OCI-LY1 (cell line): ENCODE measurements at regions not wholly inside any gene's neighbourhood (a gene's known extent, or its start where the extent isn't known, plus 50 kb on each side); places are given as distances from the start of the nearest gene placed in this dataset.

Source experiments
- H2AFZ ChIP-seq: fragments of 200-600 bp; sonication (generic), shearing (Covaris generic); 2 replicates; pipeline ENCODE4 v1.6.0; 2014; ENCODE audit warnings: antibody characterized with exemption, mild to moderate bottlenecking, low read length
- H3F3A ChIP-seq: fragments of 200-600 bp; sonication (generic), shearing (Covaris generic); 2 replicates; pipeline ENCODE4 v1.6.0; 2014; ENCODE audit warnings: mild to moderate bottlenecking, antibody characterized with exemption, low read length, moderate library complexity; ENCODE audit not compliant: insufficient read depth
- H3K27ac ChIP-seq: fragments of 200-600 bp; sonication (generic); 2 replicates; pipeline ENCODE4 v1.5.1; 2014; ENCODE audit warnings: low read length, mixed run types, mild to moderate bottlenecking, low read depth; ENCODE audit not compliant: poor library complexity, severe bottlenecking
- H3K27me3 ChIP-seq: fragments of 200-600 bp; sonication (generic); 2 replicates; pipeline ENCODE4 v1.6.0; 2014; ENCODE audit warnings: antibody characterized with exemption, mild to moderate bottlenecking, low read length, moderate library complexity; ENCODE audit not compliant: insufficient read depth
- H3K36me3 ChIP-seq: fragments of 200-600 bp; sonication (generic); 2 replicates; pipeline ENCODE4 v1.6.1; 2014; ENCODE audit warnings: mild to moderate bottlenecking, antibody characterized with exemption, low read length, moderate library complexity, mixed read lengths; ENCODE audit not compliant: insufficient read depth
- H3K4me1 ChIP-seq: fragments of 200-600 bp; sonication (generic); 2 replicates; pipeline ENCODE4 v1.5.1; 2014; ENCODE audit warnings: mild to moderate bottlenecking, low read length, moderate library complexity; ENCODE audit not compliant: insufficient read depth, severe bottlenecking
- H3K4me2 ChIP-seq: fragments of 200-600 bp; sonication (generic), shearing (Covaris generic); 2 replicates; pipeline ENCODE4 v1.6.1; 2014; ENCODE audit warnings: low read length
- H3K4me3 ChIP-seq: fragments of 200-600 bp; sonication (generic); 2 replicates; pipeline ENCODE4 v1.5.1; 2014; ENCODE audit warnings: low read length, low read depth, mild to moderate bottlenecking, mixed read lengths; ENCODE audit not compliant: poor library complexity, severe bottlenecking
- H3K79me2 ChIP-seq: fragments of 200-600 bp; shearing (Covaris generic); 2 replicates; pipeline ENCODE4 v1.6.1; 2016; ENCODE audit warnings: mixed run types, low read length, mixed read lengths; ENCODE audit not compliant: insufficient read depth
- H3K9ac ChIP-seq: fragments of 200-600 bp; sonication (generic), shearing (Covaris generic); 2 replicates; pipeline ENCODE4 v1.6.1; 2014; ENCODE audit warnings: mild to moderate bottlenecking, low read length, mixed read lengths
- H3K9me2 ChIP-seq: fragments of 200-600 bp; sonication (generic), shearing (Covaris generic); 2 replicates; pipeline ENCODE4 v1.6.1; 2014; ENCODE audit warnings: low read depth, mild to moderate bottlenecking, low read length, mixed read lengths
- H3K9me3 ChIP-seq: fragments of 200-600 bp; shearing (Covaris generic); 2 replicates; pipeline ENCODE4 v1.6.1; 2014; ENCODE audit warnings: low read length, mixed read lengths
- H4K20me1 ChIP-seq: fragments of 200-600 bp; sonication (generic), shearing (Covaris generic); 2 replicates; pipeline ENCODE4 v1.6.0; 2016; ENCODE audit warnings: mild to moderate bottlenecking, low read length; ENCODE audit not compliant: insufficient read depth
- CTCF ChIP-seq: fragments of 200-600 bp; sonication (generic), shearing (Covaris generic); IDR thresholded peaks from 2 replicates; pipeline ENCODE4 v1.5.1; 2017; ENCODE audit warnings: mild to moderate bottlenecking, antibody characterized with exemption, low read length, moderate library complexity, mixed read lengths
- EZH2 ChIP-seq: fragments of 200-600 bp; sonication (generic), shearing (Covaris generic); IDR thresholded peaks from 2 replicates; pipeline ENCODE4 v1.8.0; 2017; ENCODE audit warnings: borderline replicate concordance, mixed run types, mild to moderate bottlenecking, antibody characterized with exemption, low read length, moderate library complexity, mixed read lengths

- no peak overlapping the region for H3K4me3 ChIP-seq
- H3K4me1 ChIP-seq, result peaks cover 30% of the 10 kb centered on the region
- H3K27me3 ChIP-seq, result no peaks in the 10 kb centered on the region
- H4K20me1 ChIP-seq, result no peaks in the 10 kb centered on the region
- no peaks in the 10 kb centered on the region for H3K36me3 ChIP-seq
- H3K9me2 ChIP-seq, result no peaks in the 10 kb centered on the region
- H3K9ac ChIP-seq, result no peak overlapping the region
- H3K27ac ChIP-seq, result no peak overlapping the region
- H3K79me2 ChIP-seq, result no peaks in the 10 kb centered on the region
- TF ChIP-seq CTCF (no peak), EZH2 (no peak)
- no peak overlapping the region for H2AFZ ChIP-seq
- no peak overlapping the region for H3K4me2 ChIP-seq
- H3K9me3 ChIP-seq, result no peaks in the 10 kb centered on the region
- H3F3A ChIP-seq, result no peaks in the 10 kb centered on the region
Observed at GRCh38 chr5:60527072-60527471, 172.9 kb downstream of the DEPDC1B start.

GRCh38 chr5:60526336-60526875 is 173.6 kb downstream of the DEPDC1B start:
- TF ChIP-seq EZH2 (no peak), CTCF (no peak)
- peaks cover 36% of the 10 kb centered on the region for H3K4me1 ChIP-seq
- H3K9ac ChIP-seq, result no peak overlapping the region
- no peaks in the 10 kb centered on the region for H4K20me1 ChIP-seq
- H3K9me2 ChIP-seq, result no peaks in the 10 kb centered on the region
- H3K36me3 ChIP-seq, result no peaks in the 10 kb centered on the region
- H3K27ac ChIP-seq, result no peak overlapping the region
- no peaks in the 10 kb centered on the region for H3K27me3 ChIP-seq
- H3K9me3 ChIP-seq, result no peaks in the 10 kb centered on the region
- H3K4me3 ChIP-seq, result no peak overlapping the region
- H2AFZ ChIP-seq, result no peak overlapping the region
- no peaks in the 10 kb centered on the region for H3K79me2 ChIP-seq
- no peak overlapping the region for H3K4me2 ChIP-seq
- H3F3A ChIP-seq, result no peaks in the 10 kb centered on the region

GRCh38 chr5:60522292-60522905 is 177.6 kb downstream of the DEPDC1B start:
- Histone ChIP-seq H3K36me3 (peaks cover 15% of the 10 kb centered on the region; the same call in 1 of the 2 replicates), H3K4me3 (peak overlapping the region; percentile 63), H3K9ac (peak overlapping the region; percentile 64; the same call in 1 of the 2 replicates), H3K4me1 (peaks cover 58% of the 10 kb centered on the region), H3K9me2 (no peaks in the 10 kb centered on the region), H3K27ac (peak overlapping the region; percentile 88), H2AFZ (0 out of 2 replicates have a peak overlapping the region, but pooled peaks have one; percentile 35), H3K79me2 (peaks cover 25% of the 10 kb centered on the region), H3F3A (no peaks in the 10 kb centered on the region), H3K27me3 (no peaks in the 10 kb centered on the region), H4K20me1 (no peaks in the 10 kb centered on the region), H3K4me2 (peak overlapping the region; percentile 73), H3K9me3 (no peaks in the 10 kb centered on the region)
- TF ChIP-seq CTCF (no peak), EZH2 (no peak)
